ENCODE measurements at regions not wholly inside any gene's neighbourhood (a gene's known extent, or its start where the extent isn't known, plus 50 kb on each side); places are given as distances from the start of the nearest gene placed in this dataset.

GRCh38 chr1:193310564-193310963 lies 124.2 kb upstream of the B3GALT2 start:
- DNase-seq: peak in 1 of 2 donors; percentile 3
- no peak overlapping the region for H3K4me3 Mint-ChIP-seq

GRCh38 chr1:193309936-193310475 lies 123.6 kb upstream of the B3GALT2 start:
- Mint-ChIP-seq H3K4me1 (peaks cover 7 to 15% of the 10 kb centered on the region in 2 donors), H3K27ac (no peak overlapping the region), H3K9me3 (no peaks in the 10 kb centered on the region), H3K36me3 (no peaks in the 10 kb centered on the region), H3K4me3 (no peak overlapping the region), H3K27me3 (ENCODE audit: low read depth in 2 of 2) (no peaks in the 10 kb centered on the region)
- H3K36me3 ChIP-seq (ENCODE audit: control insufficient read depth, insufficient read depth, low read length): no peaks in the 10 kb centered on the region
- no peak overlapping the region for H3K4me3 ChIP-seq (ENCODE audit: low read length)
- DNase-seq: no peak
- WGBS (ENCODE audit: insufficient coverage): 100% methylated on average over 1 of the region's 1 CpG
- no peaks in the 10 kb centered on the region for H3K9me3 ChIP-seq (ENCODE audit: control insufficient read depth, insufficient read depth, low read length)
- TF ChIP-seq CTCF (IDR thresholded peaks at IDR 0.05): no peak
- H3K27ac ChIP-seq (ENCODE audit: low read length): no peak overlapping the region
- no peaks in the 10 kb centered on the region for H3K27me3 ChIP-seq (ENCODE audit: control insufficient read depth, insufficient read depth, low read length)
- intact Hi-C loops (cut with micrococcal nuclease): no loop called here
- ATAC-seq: no peak
- H3K4me1 ChIP-seq (ENCODE audit: control insufficient read depth, insufficient read depth, low read length): no peaks in the 10 kb centered on the region

More at GRCh38 chr1:193310564-193310963, 124.2 kb upstream of the B3GALT2 start:
- Histone ChIP-seq H3K4me1 (ENCODE audit: control insufficient read depth, insufficient read depth, low read length) (no peaks in the 10 kb centered on the region), H3K27me3 (ENCODE audit: control insufficient read depth, insufficient read depth, low read length) (no peaks in the 10 kb centered on the region), H3K27ac (ENCODE audit: low read length) (no peak overlapping the region), H3K4me3 (ENCODE audit: low read length) (no peak overlapping the region), H3K36me3 (ENCODE audit: control insufficient read depth, insufficient read depth, low read length) (no peaks in the 10 kb centered on the region), H3K9me3 (ENCODE audit: control insufficient read depth, insufficient read depth, low read length) (no peaks in the 10 kb centered on the region)
- Mint-ChIP-seq H3K9me3 (no peaks in the 10 kb centered on the region), H3K27me3 (ENCODE audit: low read depth in 2 of 2) (no peaks in the 10 kb centered on the region), H3K27ac (no peak overlapping the region), H3K36me3 (no peaks in the 10 kb centered on the region), H3K4me1 (peaks cover 7 to 15% of the 10 kb centered on the region in 2 donors)
- TF ChIP-seq CTCF (IDR thresholded peaks at IDR 0.05): no peak
- ATAC-seq: no peak
- intact Hi-C loops (cut with micrococcal nuclease): no loop called here
- WGBS (ENCODE audit: insufficient coverage): 65% methylated on average over 3 of the region's 3 CpGs

GRCh38 chr1:193308438-193308837 lies 122.0 kb upstream of the B3GALT2 start:
- H3K36me3 Mint-ChIP-seq: no peaks in the 10 kb centered on the region
- Histone ChIP-seq H3K4me3 (ENCODE audit: low read length) (no peak overlapping the region), H3K36me3 (ENCODE audit: control insufficient read depth, insufficient read depth, low read length) (no peaks in the 10 kb centered on the region), H3K27me3 (ENCODE audit: control insufficient read depth, insufficient read depth, low read length) (no peaks in the 10 kb centered on the region), H3K4me1 (ENCODE audit: control insufficient read depth, insufficient read depth, low read length) (no peaks in the 10 kb centered on the region), H3K9me3 (ENCODE audit: control insufficient read depth, insufficient read depth, low read length) (no peaks in the 10 kb centered on the region), H3K27ac (ENCODE audit: low read length) (no peak overlapping the region)
- no peaks in the 10 kb centered on the region for H3K27me3 Mint-ChIP-seq (ENCODE audit: low read depth in 2 of 2)
- no peak for DNase-seq
- H3K9me3 Mint-ChIP-seq: no peaks in the 10 kb centered on the region
- no peak for TF ChIP-seq CTCF (IDR thresholded peaks at IDR 0.05)
- H3K27ac Mint-ChIP-seq: no peak overlapping the region
- H3K4me1 Mint-ChIP-seq: peaks cover 7 to 15% of the 10 kb centered on the region in 2 donors
- ATAC-seq: no peak
- WGBS (ENCODE audit: insufficient coverage): 79% methylated on average over 1 of the region's 1 CpG
- no peak overlapping the region for H3K4me3 Mint-ChIP-seq
- intact Hi-C loops (cut with micrococcal nuclease): no loop called here

- no peaks in the 10 kb centered on the region for H3K9me3 Mint-ChIP-seq
- intact Hi-C loops (cut with micrococcal nuclease): no loop called here
- ATAC-seq (no peak), DNase-seq (no peak)
- H3K4me1 Mint-ChIP-seq: peaks cover 4 to 13% of the 10 kb centered on the region in 2 donors
- no peak overlapping the region for H3K27ac Mint-ChIP-seq
- peaks cover 0 to 9% of the 10 kb centered on the region in 2 donors for H3K27me3 Mint-ChIP-seq (ENCODE audit: low read depth in 2 of 2)
- H3K4me3 Mint-ChIP-seq: no peak overlapping the region
- TF ChIP-seq CTCF (IDR thresholded peaks at IDR 0.05): no peak
- no peak overlapping the region for H3K27ac ChIP-seq (ENCODE audit: low read length)
- no peaks in the 10 kb centered on the region for H3K4me1 ChIP-seq (ENCODE audit: control insufficient read depth, insufficient read depth, low read length)
- H3K36me3 ChIP-seq (ENCODE audit: control insufficient read depth, insufficient read depth, low read length): no peaks in the 10 kb centered on the region
- no peaks in the 10 kb centered on the region for H3K36me3 Mint-ChIP-seq
- no peaks in the 10 kb centered on the region for H3K27me3 ChIP-seq (ENCODE audit: control insufficient read depth, insufficient read depth, low read length)
- no peaks in the 10 kb centered on the region for H3K9me3 ChIP-seq (ENCODE audit: control insufficient read depth, insufficient read depth, low read length)
- H3K4me3 ChIP-seq (ENCODE audit: low read length): no peak overlapping the region
- 88% methylated on average over 2 of the region's 2 CpGs for WGBS (ENCODE audit: insufficient coverage)
Measured at GRCh38 chr1:193306430-193306829, 120.0 kb upstream of the B3GALT2 start.

Data from natural killer cell (primary cell).